HCT116 (cell line): ENCODE measurements at regions not wholly inside any gene's neighbourhood (a gene's known extent, or its start where the extent isn't known, plus 50 kb on each side); places are given as distances from the start of the nearest gene placed in this dataset.

Experiments
- ATAC-seq: fragments of 200-7000 bp; cut with Tn5 transposase; 2 replicates; pipeline ENCODE4 v1.9.1; 2020; ENCODE audit warnings: mild to moderate bottlenecking, moderate library complexity
- BruUV-seq: library from RNA; stranded (reverse); fragments of 400-500 nt; replicated peaks from 2 replicates; lab custom pipeline; 2021; lab: Mats Ljungman, UMichigan
- CTCF ChIA-PET: fragments of 300-600 bp; sonication (Branson Sonifier 250); formaldehyde crosslinking; loops from one replicate; lab custom pipeline; 2021; ENCODE audit warnings: antibody characterized with exemption; lab: Charles Lee
- POLR2A ChIA-PET: fragments of 300-600, 350-600 bp; sonication (Branson Sonifier 250); formaldehyde crosslinking; loops from one replicate; lab custom pipeline; 2021; ENCODE audit warnings: antibody characterized with exemption; lab: Charles Lee
- RAD21 ChIA-PET, 2 experiments: fragments of 300-600 bp; sonication (Branson Sonifier 250); formaldehyde crosslinking; loops; one replicate each; lab custom pipeline; 2023; ENCODE audit warnings: low total read pairs in 2 of 2; ENCODE audit not compliant: uncharacterized antibody in 2 of 2, unreplicated experiment in 2 of 2, low non-redundant PET in 1 of 2; lab: Charles Lee
- DNase-seq: peaks from one replicate; pipeline ENCODE4 v3.0.0-alpha.2; 2010; ENCODE audit warnings: low read depth, low spot score
- H2AFZ ChIP-seq: fragments of 200-600 bp; shearing (Covaris generic), sonication (generic); 2 replicates; pipeline ENCODE4 v1.6.1; 2017; ENCODE audit warnings: low read depth, mixed run types, mixed read lengths, antibody characterized with exemption, low read length; ENCODE audit not compliant: poor library complexity, severe bottlenecking
- H3K27ac ChIP-seq: 2 replicates; pipeline ENCODE4 v1.5.1; 2012; ENCODE audit warnings: low read depth, low read length
- H3K27me3 ChIP-seq: fragments of 200-600 bp; sonication (generic); 2 replicates; pipeline ENCODE4 v1.6.1; 2016; ENCODE audit warnings: mixed run types, low read length, mixed read lengths; ENCODE audit not compliant: insufficient read depth
- H3K36me3 ChIP-seq, 2 experiments: fragments of 200-500 bp in 1 of 2; fragments of 200-600 bp in 1 of 2; sonication (Bioruptor generic) in 1 of 2; sonication (generic) in 1 of 2; 2 replicates each; pipeline versions ENCODE4 v1.5.1 to v1.6.1; 2014 to 2016; ENCODE audit warnings: low read length in 2 of 2, inconsistent platforms in 1 of 2, mixed read lengths in 1 of 2, mixed run types in 1 of 2; ENCODE audit not compliant: insufficient read depth in 2 of 2, control insufficient read depth in 1 of 2
- H3K4me1 ChIP-seq, 2 experiments: fragments of 200-600 bp in 1 of 2; sonication (generic) in 1 of 2; 2 replicates each; pipeline versions ENCODE4 v1.5.1 to v1.6.1; 2012 to 2017; ENCODE audit warnings: low read length in 2 of 2, inconsistent platforms in 1 of 2, mild to moderate bottlenecking in 1 of 2, mixed read lengths in 1 of 2, mixed run types in 1 of 2, moderate library complexity in 1 of 2; ENCODE audit not compliant: insufficient read depth in 2 of 2, control insufficient read depth in 1 of 2
- H3K4me2 ChIP-seq: fragments of 200-600 bp; sonication (generic); 2 replicates; pipeline ENCODE4 v1.6.1; 2017; ENCODE audit warnings: mixed run types, low read length, mixed read lengths
- H3K4me3 ChIP-seq, 2 experiments: fragments of 200-600 bp in 1 of 2; sonication (generic) in 1 of 2; replicated peaks in 1 of 2; 2 replicates each; pipeline ENCODE4 v1.5.1; 2011 to 2016; ENCODE audit warnings: low read length in 2 of 2, control low read depth in 1 of 2, low read depth in 1 of 2, mild to moderate bottlenecking in 1 of 2, mixed read lengths in 1 of 2, mixed run types in 1 of 2
- H3K79me2 ChIP-seq: fragments of 200-600 bp; sonication (generic); 2 replicates; pipeline ENCODE4 v1.6.1; 2017; ENCODE audit warnings: mild to moderate bottlenecking, mixed run types, low read length, moderate library complexity, mixed read lengths; ENCODE audit not compliant: insufficient read depth
- H3K9ac ChIP-seq: fragments of 200-600 bp; sonication (generic); 2 replicates; pipeline ENCODE4 v1.6.1; 2016; ENCODE audit warnings: low read length, mixed read lengths
- H3K9me2 ChIP-seq: fragments of 200-600 bp; sonication (generic), shearing (Covaris generic); 2 replicates; pipeline ENCODE4 v1.6.1; 2017; ENCODE audit warnings: mixed run types, mild to moderate bottlenecking, moderate library complexity; ENCODE audit not compliant: insufficient read depth
- H3K9me3 ChIP-seq, 2 experiments: fragments of 200-500 bp in 1 of 2; fragments of 200-600 bp in 1 of 2; sonication (Bioruptor generic) in 1 of 2; sonication (generic) in 1 of 2; 2 replicates each; pipeline ENCODE4 v1.6.1; 2014 to 2017; ENCODE audit warnings: low read length in 2 of 2, mixed read lengths in 2 of 2, inconsistent platforms in 1 of 2, low read depth in 1 of 2, mild to moderate bottlenecking in 1 of 2, mixed run types in 1 of 2, moderate library complexity in 1 of 2; ENCODE audit not compliant: control insufficient read depth in 1 of 2, insufficient read depth in 1 of 2
- H4K20me1 ChIP-seq: fragments of 200-600 bp; sonication (generic), shearing (Covaris generic); 2 replicates; pipeline ENCODE4 v1.6.1; 2017; ENCODE audit warnings: mixed run types, mild to moderate bottlenecking, moderate library complexity; ENCODE audit not compliant: insufficient read depth
- CBX3 ChIP-seq: IDR thresholded peaks from 2 replicates; pipeline ENCODE4 v1.6.1; 2012; ENCODE audit warnings: low read depth
- CEBPB ChIP-seq: IDR thresholded peaks from 2 replicates; pipeline ENCODE4 v1.6.1; 2012; ENCODE audit warnings: low read depth
- POLR2A ChIP-seq: IDR thresholded peaks from 2 replicates; pipeline ENCODE4 v1.7.0; 2011; ENCODE audit warnings: borderline replicate concordance; ENCODE audit not compliant: insufficient read depth, insufficient read length; ENCODE audit errors: extremely low read depth
- SP1 ChIP-seq: IDR thresholded peaks from 2 replicates; pipeline ENCODE4 v1.6.1; 2012; ENCODE audit warnings: low read depth
- ZNF274 ChIP-seq: fragments of 200-500 bp; sonication (Bioruptor generic); IDR thresholded peaks from 2 replicates; pipeline ENCODE4 v1.6.1; 2014; ENCODE audit warnings: mild to moderate bottlenecking, low read depth, low read length, inconsistent platforms
- intact Hi-C: fragments of 100-400 bp; cut with micrococcal nuclease; formaldehyde crosslinking; loops from 2 replicates; pipeline ENCODE4 v1.10.0; 2022
- TF ChIP-seq, protein P1 (sequence below): IDR thresholded peaks from 2 replicates; pipeline ENCODE4 v1.6.1; 2012
- TF ChIP-seq, protein P2 (sequence below): IDR thresholded peaks from 2 replicates; pipeline ENCODE4 v1.6.1; 2012; ENCODE audit warnings: low read depth

DNA sequence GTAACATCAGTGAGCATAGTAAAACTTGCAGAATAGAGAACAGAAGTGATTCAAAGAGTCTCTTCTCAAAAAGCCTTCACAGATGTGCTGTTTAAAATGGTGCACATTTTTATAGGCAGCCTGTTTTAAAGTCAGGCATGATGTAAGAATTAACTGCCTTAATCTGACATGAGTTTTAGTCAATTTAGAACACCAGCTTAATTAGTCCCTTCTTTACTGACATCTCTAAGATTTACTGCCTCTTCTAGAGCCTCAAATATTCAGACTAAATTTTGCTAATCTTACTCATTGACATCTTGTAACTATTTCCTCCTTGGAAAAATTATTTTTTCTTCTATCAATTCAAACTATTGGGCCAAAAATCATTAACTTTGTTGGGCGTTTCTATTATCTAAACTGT is 782.5 kb downstream of the C12orf50 start:
- ATAC-seq (no peak), DNase-seq (no peak)
- Histone ChIP-seq H4K20me1 (no peaks in the 10 kb centered on the region), H3K4me3 (no peak overlapping the region), H2AFZ (no peak overlapping the region), H3K27me3 (no peaks in the 10 kb centered on the region), H3K4me1 (no peaks in the 10 kb centered on the region), H3K9me2 (no peaks in the 10 kb centered on the region), H3K9ac (no peak overlapping the region), H3K79me2 (no peaks in the 10 kb centered on the region), H3K36me3 (no peaks in the 10 kb centered on the region), H3K27ac (no peak overlapping the region), H3K4me2 (no peak overlapping the region), H3K9me3 (no peaks in the 10 kb centered on the region)
- CTCF ChIA-PET, result no interaction called here
- TF ChIP-seq CEBPB (no peak), SP1 (no peak), ZNF274 (no peak), POLR2A (no peak)
- TF ChIP-seq, protein P1, sequence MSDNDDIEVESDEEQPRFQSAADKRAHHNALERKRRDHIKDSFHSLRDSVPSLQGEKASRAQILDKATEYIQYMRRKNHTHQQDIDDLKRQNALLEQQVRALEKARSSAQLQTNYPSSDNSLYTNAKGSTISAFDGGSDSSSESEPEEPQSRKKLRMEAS, result no peak
- TF ChIP-seq, protein P2, sequence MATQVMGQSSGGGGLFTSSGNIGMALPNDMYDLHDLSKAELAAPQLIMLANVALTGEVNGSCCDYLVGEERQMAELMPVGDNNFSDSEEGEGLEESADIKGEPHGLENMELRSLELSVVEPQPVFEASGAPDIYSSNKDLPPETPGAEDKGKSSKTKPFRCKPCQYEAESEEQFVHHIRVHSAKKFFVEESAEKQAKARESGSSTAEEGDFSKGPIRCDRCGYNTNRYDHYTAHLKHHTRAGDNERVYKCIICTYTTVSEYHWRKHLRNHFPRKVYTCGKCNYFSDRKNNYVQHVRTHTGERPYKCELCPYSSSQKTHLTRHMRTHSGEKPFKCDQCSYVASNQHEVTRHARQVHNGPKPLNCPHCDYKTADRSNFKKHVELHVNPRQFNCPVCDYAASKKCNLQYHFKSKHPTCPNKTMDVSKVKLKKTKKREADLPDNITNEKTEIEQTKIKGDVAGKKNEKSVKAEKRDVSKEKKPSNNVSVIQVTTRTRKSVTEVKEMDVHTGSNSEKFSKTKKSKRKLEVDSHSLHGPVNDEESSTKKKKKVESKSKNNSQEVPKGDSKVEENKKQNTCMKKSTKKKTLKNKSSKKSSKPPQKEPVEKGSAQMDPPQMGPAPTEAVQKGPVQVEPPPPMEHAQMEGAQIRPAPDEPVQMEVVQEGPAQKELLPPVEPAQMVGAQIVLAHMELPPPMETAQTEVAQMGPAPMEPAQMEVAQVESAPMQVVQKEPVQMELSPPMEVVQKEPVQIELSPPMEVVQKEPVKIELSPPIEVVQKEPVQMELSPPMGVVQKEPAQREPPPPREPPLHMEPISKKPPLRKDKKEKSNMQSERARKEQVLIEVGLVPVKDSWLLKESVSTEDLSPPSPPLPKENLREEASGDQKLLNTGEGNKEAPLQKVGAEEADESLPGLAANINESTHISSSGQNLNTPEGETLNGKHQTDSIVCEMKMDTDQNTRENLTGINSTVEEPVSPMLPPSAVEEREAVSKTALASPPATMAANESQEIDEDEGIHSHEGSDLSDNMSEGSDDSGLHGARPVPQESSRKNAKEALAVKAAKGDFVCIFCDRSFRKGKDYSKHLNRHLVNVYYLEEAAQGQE, result no peak
- POLR2A ChIA-PET, result no interaction called here
- RAD21 ChIA-PET, result no interaction called here
- intact Hi-C loops, result no loop called here
- BruUV-seq, result no TSS peak

DNA sequence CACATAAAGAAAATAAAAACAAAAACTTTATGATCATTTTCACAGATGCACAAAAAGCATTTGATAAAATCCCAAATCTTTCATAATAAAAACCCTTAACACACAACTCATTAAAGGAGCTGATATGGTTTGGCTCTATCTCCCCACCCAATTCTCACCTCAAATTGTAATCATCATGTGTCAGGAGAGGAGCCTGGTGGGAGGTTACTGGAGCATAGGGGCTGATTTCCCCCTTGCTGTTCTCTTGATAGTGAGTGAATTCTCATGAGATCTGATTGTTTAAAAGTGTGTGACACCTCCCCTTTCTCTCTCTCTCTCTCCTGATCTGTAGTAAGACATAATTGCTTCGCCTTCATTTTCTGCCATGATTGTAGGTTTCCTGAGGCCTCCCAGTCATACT is 790.7 kb downstream of the C12orf50 start:
- no peaks in the 10 kb centered on the region for H3K9me2 ChIP-seq
- H3K27ac ChIP-seq, result no peak overlapping the region
- CTCF ChIA-PET, result no interaction called here
- H3K27me3 ChIP-seq, result no peaks in the 10 kb centered on the region
- no peaks in the 10 kb centered on the region for H4K20me1 ChIP-seq
- no peak overlapping the region for H3K4me3 ChIP-seq
- no peak overlapping the region for H3K9ac ChIP-seq
- H3K36me3 ChIP-seq, result no peaks in the 10 kb centered on the region
- RAD21 ChIA-PET, result no interaction called here
- POLR2A ChIA-PET, result no interaction called here
- DNase-seq, result no peak
- no peak for ATAC-seq
- no peak for TF ChIP-seq CBX3
- intact Hi-C loops, result no loop called here
- H3K79me2 ChIP-seq, result no peaks in the 10 kb centered on the region
- no peaks in the 10 kb centered on the region for H3K9me3 ChIP-seq
- no peak overlapping the region for H3K4me2 ChIP-seq
- no TSS peak for BruUV-seq
- H3K4me1 ChIP-seq, result no peaks in the 10 kb centered on the region
- H2AFZ ChIP-seq, result no peak overlapping the region
